ENCODE measurements at regions not wholly inside any gene's neighbourhood (a gene's known extent, or its start where the extent isn't known, plus 50 kb on each side); places are given as distances from the start of the nearest gene placed in this dataset.

DNA sequence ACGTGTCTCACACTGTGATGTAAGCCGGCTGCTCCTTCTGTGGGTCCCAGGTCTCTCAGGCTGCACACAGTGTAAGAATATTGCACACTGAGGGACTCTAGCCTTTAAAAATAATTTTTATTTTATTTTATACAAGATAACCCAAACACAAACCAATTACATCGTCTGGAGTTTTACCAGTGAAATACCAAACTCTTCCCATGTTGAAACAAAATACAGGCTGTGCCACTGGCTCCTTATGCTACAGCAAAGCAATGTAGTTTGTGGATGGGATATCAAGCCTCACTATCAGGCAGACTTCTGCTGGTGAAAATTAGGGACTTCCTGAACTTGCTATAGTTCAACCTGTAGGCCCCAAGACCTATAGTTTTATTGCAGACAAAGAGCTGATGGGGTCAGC lies 311.3 kb upstream of the SLCO3A1 start:
- TF ChIP-seq, protein P1, sequence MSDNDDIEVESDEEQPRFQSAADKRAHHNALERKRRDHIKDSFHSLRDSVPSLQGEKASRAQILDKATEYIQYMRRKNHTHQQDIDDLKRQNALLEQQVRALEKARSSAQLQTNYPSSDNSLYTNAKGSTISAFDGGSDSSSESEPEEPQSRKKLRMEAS (IDR thresholded peaks at IDR 0.05), result no peak
- TF ChIP-seq JUND (IDR thresholded peaks at IDR 0.05) (no peak), TAF1 (conservative IDR thresholded peaks at IDR 0.05) (no peak), EGR1 (IDR thresholded peaks at IDR 0.05; ENCODE audit: low read depth in 2 of 2) (no peak), RAD21 (IDR thresholded peaks at IDR 0.05) (no peak), GABPA (IDR thresholded peaks at IDR 0.05 in 1 of 2, conservative IDR thresholded peaks at IDR 0.05 in 1 of 2) (no peak), SP1 (IDR thresholded peaks at IDR 0.05) (no peak), YY1 (IDR thresholded peaks at IDR 0.05) (no peak)
- TF ChIP-seq, protein P2, sequence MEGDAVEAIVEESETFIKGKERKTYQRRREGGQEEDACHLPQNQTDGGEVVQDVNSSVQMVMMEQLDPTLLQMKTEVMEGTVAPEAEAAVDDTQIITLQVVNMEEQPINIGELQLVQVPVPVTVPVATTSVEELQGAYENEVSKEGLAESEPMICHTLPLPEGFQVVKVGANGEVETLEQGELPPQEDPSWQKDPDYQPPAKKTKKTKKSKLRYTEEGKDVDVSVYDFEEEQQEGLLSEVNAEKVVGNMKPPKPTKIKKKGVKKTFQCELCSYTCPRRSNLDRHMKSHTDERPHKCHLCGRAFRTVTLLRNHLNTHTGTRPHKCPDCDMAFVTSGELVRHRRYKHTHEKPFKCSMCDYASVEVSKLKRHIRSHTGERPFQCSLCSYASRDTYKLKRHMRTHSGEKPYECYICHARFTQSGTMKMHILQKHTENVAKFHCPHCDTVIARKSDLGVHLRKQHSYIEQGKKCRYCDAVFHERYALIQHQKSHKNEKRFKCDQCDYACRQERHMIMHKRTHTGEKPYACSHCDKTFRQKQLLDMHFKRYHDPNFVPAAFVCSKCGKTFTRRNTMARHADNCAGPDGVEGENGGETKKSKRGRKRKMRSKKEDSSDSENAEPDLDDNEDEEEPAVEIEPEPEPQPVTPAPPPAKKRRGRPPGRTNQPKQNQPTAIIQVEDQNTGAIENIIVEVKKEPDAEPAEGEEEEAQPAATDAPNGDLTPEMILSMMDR (IDR thresholded peaks at IDR 0.05; ENCODE audit: low read depth, low read length, missing input control), result no peak
- TF ChIP-seq, protein P3, sequence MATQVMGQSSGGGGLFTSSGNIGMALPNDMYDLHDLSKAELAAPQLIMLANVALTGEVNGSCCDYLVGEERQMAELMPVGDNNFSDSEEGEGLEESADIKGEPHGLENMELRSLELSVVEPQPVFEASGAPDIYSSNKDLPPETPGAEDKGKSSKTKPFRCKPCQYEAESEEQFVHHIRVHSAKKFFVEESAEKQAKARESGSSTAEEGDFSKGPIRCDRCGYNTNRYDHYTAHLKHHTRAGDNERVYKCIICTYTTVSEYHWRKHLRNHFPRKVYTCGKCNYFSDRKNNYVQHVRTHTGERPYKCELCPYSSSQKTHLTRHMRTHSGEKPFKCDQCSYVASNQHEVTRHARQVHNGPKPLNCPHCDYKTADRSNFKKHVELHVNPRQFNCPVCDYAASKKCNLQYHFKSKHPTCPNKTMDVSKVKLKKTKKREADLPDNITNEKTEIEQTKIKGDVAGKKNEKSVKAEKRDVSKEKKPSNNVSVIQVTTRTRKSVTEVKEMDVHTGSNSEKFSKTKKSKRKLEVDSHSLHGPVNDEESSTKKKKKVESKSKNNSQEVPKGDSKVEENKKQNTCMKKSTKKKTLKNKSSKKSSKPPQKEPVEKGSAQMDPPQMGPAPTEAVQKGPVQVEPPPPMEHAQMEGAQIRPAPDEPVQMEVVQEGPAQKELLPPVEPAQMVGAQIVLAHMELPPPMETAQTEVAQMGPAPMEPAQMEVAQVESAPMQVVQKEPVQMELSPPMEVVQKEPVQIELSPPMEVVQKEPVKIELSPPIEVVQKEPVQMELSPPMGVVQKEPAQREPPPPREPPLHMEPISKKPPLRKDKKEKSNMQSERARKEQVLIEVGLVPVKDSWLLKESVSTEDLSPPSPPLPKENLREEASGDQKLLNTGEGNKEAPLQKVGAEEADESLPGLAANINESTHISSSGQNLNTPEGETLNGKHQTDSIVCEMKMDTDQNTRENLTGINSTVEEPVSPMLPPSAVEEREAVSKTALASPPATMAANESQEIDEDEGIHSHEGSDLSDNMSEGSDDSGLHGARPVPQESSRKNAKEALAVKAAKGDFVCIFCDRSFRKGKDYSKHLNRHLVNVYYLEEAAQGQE (IDR thresholded peaks at IDR 0.05), result no peak
- TF ChIP-seq, protein P4, sequence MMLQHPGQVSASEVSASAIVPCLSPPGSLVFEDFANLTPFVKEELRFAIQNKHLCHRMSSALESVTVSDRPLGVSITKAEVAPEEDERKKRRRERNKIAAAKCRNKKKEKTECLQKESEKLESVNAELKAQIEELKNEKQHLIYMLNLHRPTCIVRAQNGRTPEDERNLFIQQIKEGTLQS (IDR thresholded peaks at IDR 0.05), result no peak
- TF ChIP-seq, protein P5, sequence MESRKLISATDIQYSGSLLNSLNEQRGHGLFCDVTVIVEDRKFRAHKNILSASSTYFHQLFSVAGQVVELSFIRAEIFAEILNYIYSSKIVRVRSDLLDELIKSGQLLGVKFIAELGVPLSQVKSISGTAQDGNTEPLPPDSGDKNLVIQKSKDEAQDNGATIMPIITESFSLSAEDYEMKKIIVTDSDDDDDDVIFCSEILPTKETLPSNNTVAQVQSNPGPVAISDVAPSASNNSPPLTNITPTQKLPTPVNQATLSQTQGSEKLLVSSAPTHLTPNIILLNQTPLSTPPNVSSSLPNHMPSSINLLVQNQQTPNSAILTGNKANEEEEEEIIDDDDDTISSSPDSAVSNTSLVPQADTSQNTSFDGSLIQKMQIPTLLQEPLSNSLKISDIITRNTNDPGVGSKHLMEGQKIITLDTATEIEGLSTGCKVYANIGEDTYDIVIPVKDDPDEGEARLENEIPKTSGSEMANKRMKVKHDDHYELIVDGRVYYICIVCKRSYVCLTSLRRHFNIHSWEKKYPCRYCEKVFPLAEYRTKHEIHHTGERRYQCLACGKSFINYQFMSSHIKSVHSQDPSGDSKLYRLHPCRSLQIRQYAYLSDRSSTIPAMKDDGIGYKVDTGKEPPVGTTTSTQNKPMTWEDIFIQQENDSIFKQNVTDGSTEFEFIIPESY (IDR thresholded peaks at IDR 0.05), result no peak
